ENCODE measurements at regions not wholly inside any gene's neighbourhood (a gene's known extent, or its start where the extent isn't known, plus 50 kb on each side); places are given as distances from the start of the nearest gene placed in this dataset.
"Not testable (repeated sequence)": the region's sequence is repeated elsewhere in the genome, so short reads cannot be mapped to it uniquely, and the experiment has no call there.

DNA sequence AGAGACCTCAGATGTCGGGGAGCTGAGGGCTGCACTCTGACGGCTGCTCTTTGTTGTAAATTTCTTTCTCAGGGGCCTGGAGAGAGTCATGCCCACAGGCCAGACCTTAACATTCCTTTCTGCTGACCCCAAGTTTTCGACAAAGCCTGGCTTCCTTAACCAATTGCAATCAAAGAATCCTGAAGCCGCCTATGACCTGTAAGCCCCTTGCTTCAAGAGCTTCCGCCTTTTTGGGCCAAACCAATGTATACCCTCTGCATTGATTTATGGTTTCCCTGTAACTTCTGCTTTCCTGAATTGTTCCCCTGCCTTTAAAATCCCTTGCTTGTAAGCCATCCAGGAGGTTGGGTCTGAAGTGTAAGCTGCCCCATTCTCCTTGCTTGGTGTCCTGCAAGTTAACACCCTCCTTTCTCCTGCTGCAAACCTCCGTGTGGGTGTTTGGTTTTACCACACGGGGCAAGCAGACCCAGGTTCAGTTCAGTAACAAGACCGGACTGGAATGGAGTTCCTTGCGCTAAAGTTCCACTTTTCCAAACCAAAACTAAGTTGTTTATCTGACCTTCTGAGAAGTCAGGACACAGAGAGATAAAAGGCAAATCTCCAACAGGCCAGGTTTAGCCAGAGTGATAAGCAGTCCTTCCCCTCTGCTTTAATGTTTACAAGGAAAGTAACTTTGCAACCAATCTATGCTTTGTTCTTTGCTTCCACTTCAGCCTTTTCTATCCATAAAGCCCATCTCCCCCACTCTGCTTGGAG is 141.6 kb downstream of the KCNJ12 start:
- no peak for DNase-seq

DNA sequence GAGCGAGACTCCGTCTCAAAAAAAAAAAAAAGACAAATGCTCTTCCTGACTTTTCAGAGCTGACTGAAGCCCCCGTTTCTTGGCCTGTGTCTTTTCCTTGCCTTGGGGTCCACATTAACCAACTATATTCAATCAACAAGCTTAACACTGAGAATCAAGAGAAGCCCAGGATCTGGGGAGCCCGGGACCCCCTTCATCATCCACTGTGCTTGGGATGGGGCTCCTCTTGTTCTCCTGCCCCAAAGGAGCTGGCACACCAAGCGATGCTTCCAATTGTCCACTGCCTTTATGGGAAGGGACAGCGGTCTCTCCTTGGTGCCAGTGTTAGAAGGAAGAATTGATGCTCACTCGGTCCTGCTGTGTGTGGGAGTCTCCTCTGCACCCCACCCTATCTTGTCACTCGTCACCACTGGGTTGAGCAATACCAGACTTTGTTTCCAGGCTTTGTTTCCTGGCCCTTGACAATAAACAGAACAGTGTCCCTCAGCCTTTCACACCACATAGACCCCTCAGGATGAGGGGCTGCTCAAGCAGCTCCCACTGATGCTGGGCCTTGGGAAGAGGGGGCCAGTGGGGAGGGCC is 146.7 kb downstream of the KCNJ12 start:
- DNase-seq = no peak

DNA sequence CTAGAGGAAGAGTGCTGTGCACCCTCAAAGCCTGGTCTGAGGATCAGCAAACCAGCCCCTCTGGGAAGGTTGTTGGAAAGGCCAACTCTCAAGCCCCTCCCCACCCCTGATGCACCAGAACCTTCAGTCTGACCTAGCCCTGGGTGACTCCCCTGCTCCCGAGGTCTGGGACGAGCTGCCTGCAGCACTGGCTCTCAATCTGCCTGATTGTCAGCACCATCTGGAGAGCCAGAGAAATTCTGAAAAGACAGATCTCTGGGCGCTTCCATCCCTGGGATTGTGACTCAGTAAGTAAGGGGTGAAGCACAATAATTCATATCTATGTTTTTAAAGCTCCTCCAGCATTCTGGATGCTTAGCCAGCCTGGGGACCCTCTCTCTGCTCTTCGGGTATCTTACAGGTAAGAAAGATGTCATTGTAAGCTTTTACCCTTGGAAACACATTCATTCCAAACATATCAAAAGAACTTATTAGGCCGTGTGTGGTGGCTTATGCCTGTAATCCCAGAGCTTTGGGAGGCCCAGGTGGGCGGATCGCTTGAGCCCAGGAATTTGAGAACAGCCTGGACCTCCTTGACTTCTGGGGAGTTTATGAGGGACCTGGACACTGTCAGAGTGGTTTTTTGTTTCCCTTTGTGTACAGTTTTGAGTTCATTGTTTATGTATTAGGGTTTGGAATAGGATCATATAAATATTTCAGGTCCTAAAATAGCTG is 147.5 kb downstream of the KCNJ12 start:
- no peak for DNase-seq

DNA sequence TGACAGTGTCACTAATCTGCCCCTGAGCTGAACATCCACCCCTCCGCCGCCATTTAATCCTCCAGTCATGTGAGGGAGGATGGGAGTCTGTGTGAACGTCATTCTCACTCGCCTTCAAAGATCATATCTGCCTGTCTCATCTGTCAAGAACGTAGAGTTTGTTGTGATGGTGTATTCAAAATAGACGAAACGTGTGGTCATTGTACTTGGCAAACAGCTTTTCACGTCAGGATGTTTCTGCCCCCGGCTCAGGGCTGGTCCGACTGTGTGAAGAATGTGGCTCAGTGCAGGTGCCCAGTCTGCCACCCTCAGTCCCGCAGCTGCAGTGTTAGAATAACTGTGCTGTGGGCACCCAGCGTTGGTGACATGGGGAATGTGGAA is 148.0 kb downstream of the KCNJ12 start:
- DNase-seq = no peak

DNA sequence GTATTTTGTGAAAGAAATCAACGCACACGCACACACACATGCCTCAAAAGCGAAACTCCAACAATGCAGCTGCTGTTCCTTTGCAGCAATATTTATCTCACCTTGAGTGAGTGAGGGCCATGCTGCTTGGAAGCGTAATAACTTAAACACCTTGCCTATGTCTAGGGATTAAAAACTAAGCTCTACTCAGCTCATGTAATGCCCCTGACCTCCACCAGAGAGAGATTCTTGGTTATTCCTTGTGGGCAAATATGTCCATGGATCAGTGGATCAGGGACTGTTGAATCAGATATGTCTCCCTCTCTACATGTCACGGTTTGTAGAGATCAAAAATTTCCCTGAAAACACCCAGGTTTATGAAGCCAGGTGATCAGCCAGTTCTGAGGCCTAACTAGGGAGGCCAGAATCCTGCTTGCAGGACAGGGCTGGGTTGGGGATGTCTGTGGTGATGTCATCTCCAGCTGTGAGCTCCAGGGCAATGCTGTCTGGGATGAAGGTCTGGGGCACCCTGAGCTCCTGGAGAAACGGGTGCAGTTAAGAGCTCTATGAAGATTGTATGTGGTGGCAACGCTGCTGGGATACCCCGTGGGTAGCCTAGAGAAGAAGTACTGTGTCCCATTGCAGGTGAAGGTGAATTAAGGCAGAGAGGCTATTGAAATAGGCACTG is 149.4 kb downstream of the KCNJ12 start:
- DNase-seq = no peak

DNA sequence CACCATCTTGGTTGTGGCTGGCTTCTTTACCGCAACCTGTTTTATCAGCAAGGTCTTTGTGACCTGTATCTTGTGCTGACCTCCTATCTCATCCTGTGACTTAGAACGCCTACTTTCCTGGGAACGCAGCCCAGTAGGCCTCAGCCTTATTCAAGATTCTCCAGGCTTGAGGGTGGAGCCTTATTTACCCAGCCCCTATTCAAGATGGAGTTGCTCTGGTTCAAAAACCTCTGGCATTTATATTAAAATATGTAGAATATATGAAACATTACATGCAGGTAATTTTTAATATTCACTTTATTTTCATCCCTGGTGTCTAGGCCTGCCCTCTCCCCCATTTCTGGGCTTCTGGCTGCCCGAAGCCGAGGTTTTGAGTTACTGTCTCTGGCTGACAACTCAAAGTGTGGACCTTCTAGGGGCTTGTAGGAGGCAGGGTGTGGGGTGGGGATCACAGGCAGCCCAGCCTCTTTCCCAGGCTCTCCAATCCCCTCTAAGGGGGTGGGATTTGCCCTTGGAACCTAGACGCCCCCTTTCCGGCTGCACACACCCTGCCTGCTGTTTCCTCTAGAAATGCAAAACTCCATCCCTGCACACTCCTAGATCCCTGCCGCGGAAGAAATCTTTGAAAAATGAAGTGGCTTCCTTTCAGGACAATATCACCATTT is 152.0 kb downstream of the KCNJ12 start:
- no peak for DNase-seq

DNA sequence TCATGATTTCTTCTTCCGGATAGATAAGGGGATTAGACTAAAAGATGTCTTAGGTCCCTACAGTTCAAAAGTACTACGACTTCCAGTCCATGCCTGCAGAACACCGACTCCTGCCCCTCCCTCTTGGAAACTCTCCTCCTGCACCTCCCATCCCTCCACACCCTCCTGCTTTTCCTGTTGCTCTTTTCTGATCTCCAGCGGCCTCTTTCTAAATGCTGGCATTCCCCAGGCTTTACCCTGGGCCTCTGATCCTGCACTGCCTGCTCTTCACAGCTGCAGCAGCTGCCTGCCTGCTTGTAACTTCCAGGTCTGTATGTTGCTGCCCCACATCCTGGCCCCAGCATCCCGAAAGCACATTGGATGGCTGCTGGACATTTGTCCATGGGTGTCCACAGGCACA is 154.2 kb downstream of the KCNJ12 start:
- DNase-seq = no peak

DNA sequence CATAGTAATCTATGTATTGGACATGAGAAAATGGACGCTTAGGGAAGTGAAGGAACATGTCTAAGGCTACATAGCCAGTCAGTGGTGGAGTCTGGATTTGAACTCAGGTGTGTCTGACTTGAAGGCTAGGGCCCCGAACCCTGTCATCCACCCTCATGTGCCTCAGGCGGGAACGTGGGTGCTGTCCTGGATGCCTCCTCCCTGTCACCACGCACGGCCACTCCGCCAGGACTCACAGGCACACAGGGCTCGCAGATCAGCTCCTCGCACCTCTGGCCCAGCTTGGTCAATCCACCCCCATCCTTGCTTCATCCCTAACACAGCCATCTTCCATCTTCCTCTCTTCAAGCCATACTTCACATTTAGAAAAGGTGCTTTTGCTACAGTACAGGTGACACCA is 154.7 kb downstream of the KCNJ12 start:
- DNase-seq = no peak

DNA sequence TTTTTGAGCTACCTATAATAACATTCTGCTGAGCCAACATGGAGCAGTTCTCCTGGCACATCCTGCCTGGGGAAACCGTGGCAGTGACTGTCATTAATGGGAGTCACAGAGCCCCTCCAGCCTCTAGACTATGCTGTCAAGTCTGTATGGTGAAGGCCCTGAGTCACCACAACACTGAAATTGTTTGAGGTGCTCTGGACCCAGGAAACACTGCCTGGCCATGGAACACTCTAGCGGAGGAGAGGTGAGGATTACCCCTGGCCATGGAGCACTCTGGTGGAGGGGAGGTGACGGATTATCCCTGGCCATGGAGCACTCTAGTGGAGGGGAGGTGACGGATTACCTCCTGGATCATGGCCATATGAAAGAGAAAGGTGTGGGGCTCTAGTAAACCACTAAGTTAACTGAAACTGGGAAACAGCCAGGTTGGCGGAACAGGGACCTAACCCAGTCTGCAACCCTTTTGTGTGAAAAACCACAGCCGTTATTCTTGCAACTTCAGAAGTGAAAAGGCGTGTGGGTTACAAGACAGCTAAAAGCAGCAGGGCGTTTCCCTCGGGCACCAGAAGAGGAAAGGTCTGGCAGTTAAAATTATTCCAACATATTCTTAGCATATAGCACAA is 156.7 kb downstream of the KCNJ12 start:
- DNase-seq = no peak

DNA sequence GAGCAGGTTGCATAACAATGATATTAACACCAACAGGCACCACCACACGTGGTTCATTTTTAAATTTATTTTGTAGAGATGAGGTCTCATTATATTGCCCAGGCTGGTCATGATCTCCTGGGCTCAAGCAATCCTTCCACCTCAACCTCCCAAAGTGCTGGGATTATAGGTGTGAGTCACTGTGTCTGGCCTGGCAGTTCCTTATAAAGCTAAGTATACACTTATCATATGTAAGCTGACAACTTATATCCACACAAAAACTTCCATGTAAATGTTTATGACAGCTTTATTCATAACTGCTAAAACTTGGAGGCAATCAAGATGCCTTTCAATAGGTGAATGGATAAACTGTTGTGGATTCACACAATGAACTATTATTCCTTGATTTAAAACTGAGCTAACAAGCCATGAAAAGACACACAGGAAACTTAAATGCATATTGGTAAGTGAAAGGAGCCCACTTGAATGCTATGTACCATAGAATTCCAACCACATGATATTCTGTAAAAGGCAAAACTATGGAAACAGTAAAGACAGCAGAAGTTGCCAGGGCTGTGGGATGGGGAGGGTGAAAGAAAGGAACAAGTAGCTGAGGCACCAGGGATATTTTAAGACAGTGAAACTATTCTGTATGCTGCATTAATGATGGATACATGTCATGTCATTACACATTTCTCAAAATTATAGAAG is 156.5 kb upstream of the KCNJ18 start:
- no peak for DNase-seq

DNA sequence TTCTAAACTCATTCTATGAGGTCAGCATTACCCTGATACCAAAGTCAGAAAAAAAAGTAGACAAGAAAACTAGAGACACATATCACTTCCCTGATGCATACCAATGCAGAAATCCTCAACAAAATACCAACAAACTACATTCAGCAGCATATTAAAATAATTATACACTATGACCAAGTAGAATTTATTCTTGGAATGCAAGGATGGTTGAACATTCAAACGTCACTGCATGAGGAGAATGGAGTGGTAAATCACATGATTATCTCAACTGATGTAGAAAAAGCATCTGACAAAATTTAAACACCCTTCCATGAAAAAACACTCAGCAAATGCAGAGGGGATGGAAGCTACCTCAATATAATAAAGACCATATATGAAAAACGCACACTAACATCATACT is 155.0 kb upstream of the KCNJ18 start:
- no peak for DNase-seq

DNA sequence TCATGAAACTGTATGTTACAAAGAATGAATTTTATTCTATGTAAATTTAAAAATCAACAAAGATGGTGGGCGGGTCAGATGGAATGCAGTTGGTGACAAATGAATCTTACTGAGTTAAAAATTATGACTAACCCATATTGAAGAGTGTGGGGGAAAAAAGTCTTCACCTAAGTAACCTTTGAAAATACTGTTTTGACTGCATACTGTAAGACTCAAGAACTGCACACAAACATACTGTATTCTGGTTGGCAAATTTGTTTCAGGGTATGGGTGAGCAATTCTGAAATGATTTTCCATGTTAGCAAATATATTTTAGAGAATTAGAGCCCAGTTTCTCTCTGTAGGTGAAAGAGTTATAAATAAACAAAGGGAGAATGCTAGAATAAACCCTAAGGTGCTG is 153.7 kb upstream of the KCNJ18 start:
- DNase-seq = no peak

DNA sequence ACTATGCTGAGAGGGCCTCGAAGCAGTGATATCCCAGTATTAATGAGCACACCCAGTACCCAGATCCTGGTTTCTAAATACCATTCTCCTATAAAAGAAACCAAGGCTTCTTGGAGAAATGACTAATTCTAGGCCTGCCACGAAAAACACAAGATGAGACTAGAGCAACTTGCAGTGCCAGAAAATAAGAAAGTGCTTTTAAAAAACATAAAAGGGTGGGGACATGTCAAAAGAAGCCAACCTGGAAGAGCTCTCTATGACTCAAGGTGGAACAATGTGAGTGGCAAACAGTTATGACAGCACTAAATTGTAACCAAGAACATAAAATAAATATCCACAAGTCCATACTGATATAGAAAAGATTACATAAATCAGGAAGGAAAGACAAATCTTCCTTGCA is 153.2 kb upstream of the KCNJ18 start:
- DNase-seq = no peak

DNA sequence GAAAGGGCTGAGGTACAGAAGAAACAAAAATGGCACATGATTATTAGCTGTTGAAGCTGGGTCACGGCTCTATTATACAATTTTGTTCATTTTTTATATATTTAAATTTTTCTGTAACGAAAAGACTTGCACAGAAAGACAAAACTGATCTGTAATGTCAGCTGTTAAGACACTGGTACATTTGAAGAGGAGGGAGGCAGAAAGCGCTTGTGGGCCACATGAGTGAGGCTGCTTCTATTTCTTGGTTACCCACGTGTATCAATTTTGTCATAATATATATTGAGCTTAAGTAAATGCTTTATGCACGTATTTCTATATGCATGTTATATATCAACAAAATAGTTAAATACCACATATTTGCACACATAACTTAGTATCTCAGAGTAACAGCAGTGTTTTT is 151.8 kb upstream of the KCNJ18 start:
- no peak for DNase-seq

DNA sequence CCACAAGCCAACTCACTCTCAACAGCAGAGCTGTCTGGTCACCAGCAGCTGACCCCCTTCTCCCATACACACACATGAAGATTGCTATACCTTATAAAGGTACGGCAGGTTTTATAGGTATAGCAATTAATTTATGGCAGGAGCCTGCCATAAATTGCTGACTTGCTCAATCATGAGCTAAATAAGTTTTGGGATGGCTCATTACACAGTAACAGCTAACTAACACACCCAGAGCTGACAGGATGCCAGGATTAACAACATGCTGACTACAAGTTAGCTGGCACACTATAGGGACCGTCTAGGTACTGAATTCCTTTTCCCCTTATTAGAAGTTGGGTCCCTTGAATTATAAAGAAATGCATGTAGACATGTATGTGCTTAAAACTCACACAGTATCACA is 150.3 kb upstream of the KCNJ18 start:
- no peak for DNase-seq

DNA sequence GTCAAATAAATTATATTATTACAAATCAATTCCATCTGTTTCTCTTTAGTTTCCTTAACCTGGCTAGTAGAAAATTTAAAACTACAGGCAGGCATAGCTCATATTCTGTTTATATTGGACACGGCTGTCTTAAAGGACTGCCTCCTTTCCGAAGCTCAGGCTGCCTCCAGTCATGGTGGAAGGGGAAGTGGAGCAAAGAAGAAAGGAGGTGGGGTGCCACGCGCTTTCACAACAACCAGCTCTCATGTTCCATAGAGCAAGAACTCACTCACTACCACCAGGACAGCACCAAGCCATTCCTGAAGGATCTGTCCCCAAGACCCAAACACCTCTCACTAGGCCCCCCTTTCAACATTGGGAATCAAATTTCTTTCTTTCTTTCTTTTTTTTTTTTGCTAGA is 149.3 kb upstream of the KCNJ18 start:
- no peak for DNase-seq

DNA sequence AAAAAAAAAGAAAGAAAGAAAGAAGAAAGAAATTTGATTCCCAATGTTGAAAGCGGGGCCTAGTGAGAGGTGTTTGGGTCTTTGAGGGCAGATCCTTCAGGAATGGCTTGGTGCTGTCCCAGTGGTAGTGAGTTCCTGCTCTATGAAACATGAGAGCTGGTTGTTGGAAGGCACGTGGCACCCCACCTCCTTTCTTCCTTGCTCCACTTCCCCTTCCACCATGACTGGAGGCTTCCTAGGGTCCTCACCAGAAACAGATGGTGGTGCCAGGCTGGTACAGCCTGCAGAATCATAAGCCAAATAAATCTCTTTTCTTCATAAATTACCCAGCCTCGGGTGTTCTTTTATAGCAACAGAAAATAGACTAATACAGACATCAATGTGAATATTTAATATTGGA is 147.3 kb upstream of the KCNJ18 start:
- DNase-seq = no peak

DNA sequence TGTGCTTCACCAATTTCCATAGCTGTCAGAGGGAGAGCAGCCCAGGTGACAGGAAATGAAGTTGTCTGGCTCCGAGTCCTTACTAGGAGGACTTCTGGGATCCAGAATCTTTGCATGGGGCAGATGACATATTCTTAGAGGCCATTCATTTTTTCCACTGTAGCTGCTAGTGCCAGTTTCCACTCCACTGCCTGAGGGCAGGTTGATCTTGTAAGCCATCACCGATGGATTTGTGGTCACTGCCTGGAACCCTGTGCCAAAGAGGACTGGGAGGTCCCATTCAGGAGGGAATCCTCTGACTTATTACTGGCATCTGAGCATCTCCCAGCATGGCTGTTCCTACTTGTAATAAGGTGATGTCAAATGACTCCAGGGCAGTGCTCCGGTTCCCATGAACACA is 144.1 kb upstream of the KCNJ18 start:
- DNase-seq = no peak

DNA sequence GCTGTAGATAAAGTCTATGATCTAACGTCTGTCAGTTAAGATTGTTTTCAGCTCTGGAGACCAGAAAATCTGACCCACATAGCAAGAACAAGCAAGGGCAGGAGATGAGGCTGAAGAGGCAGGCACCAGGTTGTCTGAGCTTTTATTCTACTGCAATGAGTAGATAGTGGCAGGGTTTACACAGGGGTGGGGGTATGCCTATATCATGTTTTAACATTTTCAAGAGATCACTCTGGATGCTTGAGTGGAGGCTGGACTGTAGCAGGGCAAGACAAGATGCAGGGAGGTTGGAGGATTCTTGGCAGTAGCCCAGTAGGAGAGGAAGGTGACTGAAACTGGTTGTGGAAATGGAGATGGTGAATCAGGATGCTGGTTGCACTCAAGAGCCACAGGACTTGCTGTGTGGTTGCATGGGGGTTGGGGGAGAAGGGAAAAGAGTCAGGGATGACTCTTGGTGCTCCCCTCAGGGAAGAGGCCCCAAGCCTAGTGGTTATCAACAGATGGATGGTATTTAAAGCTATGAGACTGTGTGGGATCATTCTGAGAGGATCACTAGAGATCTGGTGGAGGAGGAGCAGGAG is 143.1 kb upstream of the KCNJ18 start:
- no peak for DNase-seq

DNA sequence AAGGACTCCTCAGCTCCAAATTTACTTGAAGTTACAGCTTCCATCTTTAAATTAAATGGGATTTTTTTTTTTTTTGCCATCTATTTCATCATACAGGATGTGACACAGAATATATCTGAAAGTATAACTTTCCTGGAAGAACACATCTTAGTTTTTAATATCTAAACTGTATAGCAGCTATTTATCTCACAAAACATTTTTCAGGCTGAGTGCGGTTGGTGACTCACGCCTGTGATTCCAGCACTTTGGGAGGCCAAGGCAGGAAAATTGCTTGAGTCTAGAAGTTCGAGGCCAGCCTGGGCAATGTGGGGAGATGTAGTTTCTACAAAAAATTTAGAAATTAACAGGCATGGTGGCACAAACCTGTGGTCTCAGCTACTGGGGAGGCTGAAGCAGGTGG is 142.3 kb upstream of the KCNJ18 start:
- DNase-seq = not testable (repeated sequence)
